ENCODE measurements at regions not wholly inside any gene's neighbourhood (a gene's known extent, or its start where the extent isn't known, plus 50 kb on each side); places are given as distances from the start of the nearest gene placed in this dataset.

DNA sequence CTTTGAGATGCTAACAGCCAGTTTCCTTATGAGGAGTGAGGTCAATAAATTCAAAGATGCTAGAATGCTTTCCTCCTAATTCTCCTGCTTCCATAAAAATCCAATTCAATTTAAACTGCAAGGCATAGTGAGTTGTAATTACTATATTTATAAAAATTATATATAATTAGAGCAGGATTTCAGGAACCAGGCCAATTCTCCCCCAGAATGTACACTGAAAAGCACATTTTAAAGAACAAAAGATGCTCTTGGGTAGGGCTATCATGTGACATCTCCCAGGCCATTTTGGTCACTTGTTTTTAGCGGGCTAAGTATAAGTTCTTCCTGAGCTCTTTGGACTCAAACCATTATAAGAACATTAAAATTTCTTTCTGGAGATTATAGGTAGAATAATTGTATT, 195.7 kb upstream of the KCNG1 start:
- DNase-seq (ENCODE audit: low read depth in 2 of 2) = no peak

- DNase-seq (ENCODE audit: low read depth in 2 of 2) = no peak
Measured at GRCh38 chr20:51217347-51218045, 194.6 kb upstream of the KCNG1 start.

GRCh38 chr20:51216850-51217249, 193.9 kb upstream of the KCNG1 start:
- no peak for DNase-seq (ENCODE audit: low read depth in 2 of 2)

DNA sequence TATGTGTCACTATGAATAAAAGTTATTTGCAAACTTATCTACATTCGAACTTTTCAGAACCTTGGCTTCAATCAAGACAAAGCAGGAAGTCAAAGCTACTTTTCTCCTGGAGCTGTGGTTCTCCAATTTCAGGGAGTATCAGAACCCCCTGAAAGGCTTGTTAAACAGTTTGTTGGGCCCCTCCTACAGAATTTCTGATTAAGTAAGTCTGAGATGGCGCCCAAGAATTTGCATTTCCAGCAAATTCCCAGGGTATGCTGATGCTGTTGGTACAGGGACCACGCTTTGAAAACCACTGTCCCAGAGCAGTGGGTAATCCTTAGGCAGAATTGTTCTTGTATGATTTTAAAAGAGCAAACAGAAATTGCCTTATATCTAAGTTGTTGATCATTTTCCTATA, 189.9 kb upstream of the KCNG1 start:
- no peak for DNase-seq (ENCODE audit: low read depth in 2 of 2)

DNA sequence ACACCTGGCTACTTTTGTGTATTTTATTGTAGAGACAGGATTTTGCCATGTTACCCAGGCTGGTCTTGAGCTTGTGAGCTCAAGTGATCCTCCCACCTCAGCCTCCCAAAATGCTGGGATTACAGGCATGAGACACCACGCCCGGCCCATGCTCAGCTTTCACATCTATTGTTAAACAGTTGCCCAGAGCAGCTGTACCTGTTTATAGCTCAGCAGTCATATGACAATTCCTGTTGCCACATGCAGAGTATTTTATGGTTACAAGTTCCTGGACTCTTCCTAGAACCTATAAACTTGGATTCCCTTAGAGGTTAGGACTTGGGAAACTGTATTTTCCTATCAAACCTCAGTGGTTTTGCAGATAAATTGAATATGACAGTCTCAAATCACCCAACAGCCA, 188.3 kb upstream of the KCNG1 start:
- no peak for DNase-seq (ENCODE audit: low read depth in 2 of 2)

DNA sequence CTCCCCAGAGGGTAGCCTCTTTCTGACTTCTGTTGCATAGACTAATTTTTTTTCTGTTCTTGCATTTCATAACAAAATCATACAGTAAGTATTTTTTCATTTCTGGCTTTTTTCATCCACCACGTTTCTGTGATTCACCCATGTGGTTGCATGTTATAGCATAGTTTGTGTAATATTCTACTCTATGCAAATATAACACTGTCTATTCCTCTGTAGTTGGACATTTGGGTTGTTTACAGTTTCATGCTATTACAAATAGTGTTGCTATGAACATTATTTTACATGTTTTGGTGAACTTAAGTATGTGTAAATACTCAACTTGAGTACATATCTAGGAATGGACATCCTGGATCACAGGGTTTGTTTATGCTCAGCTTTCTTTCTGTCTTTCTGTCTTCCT, 187.2 kb upstream of the KCNG1 start:
- no peak for DNase-seq (ENCODE audit: low read depth in 2 of 2)

DNA sequence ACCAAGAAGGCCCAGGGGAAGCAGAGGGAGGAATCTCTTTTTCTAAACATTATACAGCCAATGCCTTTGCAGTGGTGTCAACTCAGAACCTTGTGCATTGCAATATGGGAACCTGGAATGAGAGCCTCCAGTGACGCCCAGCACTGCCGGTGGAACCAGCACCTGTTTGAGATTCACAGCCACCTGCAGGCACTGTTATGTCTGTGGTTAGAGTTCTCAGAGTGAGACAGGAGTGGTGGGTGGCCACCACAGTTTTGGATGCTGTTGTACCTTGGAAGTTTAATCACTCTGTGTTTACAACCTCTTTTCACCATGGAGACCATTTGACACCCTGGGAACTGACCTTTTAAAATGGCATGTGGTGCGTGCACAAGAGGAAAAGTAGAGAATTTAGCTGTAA, 185.3 kb upstream of the KCNG1 start:
- no peak for DNase-seq (ENCODE audit: low read depth in 2 of 2)

DNA sequence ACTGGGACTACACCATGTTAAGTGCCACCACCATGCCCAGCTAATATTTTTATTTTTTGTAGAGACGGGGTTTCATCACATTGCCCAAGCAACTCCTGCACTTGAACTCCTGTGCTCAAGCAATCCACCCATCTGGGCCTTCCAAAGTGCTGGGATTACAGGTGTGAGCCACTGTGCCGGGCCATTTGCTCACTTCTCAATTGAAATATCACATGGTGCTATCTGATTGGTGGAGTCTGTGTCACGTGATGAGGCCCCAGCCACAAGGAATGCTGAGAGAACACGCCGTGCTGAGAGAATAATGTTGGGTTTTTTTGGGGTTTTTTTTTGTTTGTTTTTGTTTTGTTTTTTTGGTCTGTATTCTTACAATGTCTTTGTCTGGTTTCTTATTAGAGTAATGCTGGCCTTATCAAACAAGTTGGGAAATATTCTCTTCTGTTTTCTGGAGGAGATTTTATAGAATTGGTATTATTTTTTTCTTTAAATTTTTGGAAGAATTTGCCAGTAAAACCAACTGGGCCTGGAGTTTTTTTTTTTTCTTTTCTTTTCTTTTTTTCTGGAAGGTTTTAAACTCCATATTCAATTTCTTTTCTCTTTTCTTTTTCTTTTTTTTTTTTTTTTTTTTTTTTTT, 183.2 kb upstream of the KCNG1 start:
- no peak for DNase-seq (ENCODE audit: low read depth in 2 of 2)

- DNase-seq (ENCODE audit: low read depth in 2 of 2) = no peak
Measured at GRCh38 chr20:51204794-51205193, 181.9 kb upstream of the KCNG1 start.

DNA sequence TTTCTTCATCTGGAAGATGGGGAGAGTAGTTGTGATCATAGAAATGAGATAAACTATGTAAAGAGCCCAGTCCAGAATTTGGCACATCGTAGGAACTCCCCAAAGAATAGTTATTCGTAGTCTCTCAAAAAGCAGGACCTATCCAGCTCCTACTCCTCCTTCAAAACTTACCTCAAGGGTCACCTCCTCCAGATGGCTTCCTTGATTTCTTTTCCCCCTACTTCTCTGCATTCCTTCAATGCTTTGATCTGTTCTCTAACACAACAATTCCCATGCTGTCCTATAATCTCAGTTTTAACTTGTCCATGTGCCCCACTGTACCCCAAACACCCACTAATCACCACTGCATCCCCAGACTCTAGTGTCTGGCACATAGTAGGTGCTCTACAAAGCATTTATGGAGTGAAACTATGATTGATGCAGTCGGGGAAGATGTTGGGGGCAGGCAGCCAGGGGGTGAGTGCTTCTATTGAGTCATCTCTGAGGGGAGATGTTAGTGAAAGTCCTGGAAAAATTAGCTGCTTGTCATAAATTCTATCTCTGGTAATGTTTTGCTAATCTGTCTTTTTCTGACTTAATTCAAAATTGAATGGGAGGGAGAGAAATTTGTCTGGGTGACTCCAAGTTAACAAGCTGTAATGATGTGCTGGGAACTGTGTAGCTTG, 181.3 kb upstream of the KCNG1 start:
- DNase-seq (ENCODE audit: low read depth in 2 of 2) = no peak

- no peak for DNase-seq (ENCODE audit: low read depth in 2 of 2)
Measured at GRCh38 chr20:51202304-51202703, 179.4 kb upstream of the KCNG1 start.

- DNase-seq (ENCODE audit: low read depth in 2 of 2) = no peak
Measured at GRCh38 chr20:51199920-51200319, 177.0 kb upstream of the KCNG1 start.

DNA sequence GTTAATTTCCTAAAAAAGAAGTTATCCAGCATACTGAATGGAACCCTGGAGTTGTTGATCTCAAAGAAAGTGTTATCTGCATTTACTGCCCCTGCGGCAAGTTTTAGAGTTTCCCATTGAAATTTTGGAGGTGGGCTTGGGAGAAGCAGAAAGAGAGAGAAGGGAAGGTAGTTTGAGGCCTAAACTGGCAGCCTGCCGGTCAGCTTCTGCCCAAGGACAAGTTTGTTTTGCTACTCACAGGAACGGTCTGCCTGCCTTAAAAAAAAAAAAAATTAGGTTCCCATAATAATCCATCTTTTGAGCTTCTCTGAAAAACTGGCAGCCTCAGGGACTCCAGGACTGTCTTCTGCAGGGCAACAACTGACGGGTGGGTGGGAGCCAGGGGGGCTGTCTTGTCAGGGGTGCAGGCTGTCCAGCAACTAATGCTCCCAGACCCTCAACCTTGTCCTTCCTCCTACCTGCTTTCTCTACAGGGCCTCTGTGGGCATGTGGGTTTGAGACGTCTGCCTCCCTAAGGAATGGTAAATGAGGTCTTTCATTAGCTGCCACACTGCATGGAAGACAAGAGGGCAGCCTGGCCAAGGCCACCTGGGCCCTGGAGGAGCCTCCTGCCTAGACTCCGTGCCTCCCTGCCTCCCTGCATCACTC, 176.1 kb upstream of the KCNG1 start:
- DNase-seq (ENCODE audit: low read depth in 2 of 2) = no peak

- no peak for DNase-seq (ENCODE audit: low read depth in 2 of 2)
Measured at GRCh38 chr20:51198238-51198637, 175.3 kb upstream of the KCNG1 start.

DNA sequence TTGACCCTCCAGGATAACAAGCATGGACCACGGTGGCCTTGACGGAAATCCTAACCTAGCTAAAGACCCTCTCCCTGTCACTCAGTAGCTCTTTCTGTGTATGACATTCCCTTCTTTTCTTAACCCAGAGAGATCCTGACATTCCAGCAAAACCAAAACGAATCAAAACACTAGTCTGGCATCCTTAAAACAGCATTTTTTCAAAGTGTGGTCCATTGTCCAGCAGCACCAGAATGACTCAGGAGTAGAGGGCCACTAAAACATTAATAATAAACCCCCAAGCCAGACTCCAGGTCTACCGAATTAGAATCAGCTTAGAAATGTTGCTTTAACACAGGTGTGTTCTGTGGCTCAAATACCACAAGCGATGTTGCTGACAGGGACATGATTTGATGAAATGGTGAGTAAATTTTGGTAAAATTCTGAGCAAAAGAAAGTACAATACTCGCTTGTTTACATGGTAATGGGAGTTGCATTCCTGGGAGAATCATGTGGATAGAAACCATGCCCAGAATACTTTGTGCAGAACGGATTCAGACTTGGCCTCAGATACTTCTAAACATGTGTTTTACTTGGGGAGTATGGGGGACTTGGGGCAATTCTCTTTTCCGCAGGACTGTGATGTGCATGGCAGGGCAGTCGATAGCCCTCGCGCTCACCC, 174.2 kb upstream of the KCNG1 start:
- no peak for DNase-seq (ENCODE audit: low read depth in 2 of 2)

DNA sequence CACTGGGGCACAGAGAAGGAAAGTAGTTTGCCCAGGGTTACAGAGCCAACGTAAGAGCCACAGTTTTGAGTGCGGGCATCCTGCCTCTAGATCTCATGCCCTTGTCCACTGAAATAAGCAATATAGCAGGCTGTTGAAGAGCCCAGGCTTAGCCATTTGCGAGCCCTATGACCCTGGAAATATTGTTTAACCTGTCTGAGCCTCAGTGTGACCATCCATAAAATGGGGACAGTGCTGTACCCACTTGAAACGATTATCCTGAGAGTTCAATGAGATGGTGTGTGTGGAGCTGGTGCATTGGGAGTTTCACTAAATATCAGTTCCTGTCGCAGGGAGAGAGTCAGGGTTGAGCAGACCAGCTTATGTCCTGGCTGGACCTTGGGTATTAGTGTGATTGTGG, 173.1 kb upstream of the KCNG1 start:
- DNase-seq (ENCODE audit: low read depth in 2 of 2) = no peak

- DNase-seq (ENCODE audit: low read depth in 2 of 2) = no peak
Measured at GRCh38 chr20:51195419-51195901, 172.6 kb upstream of the KCNG1 start.

GRCh38 chr20:51193066-51193772, 170.3 kb upstream of the KCNG1 start:
- no peak for DNase-seq (ENCODE audit: low read depth in 2 of 2)

GRCh38 chr20:51190783-51191180, 167.9 kb upstream of the KCNG1 start:
- no peak for DNase-seq (ENCODE audit: low read depth in 2 of 2)

- no peak for DNase-seq (ENCODE audit: low read depth in 2 of 2)
Measured at GRCh38 chr20:51189814-51190782, 167.2 kb upstream of the KCNG1 start.

All from stimulated activated CD8-positive, alpha-beta memory T cell treated with anti-CD3 and anti-CD28 coated beads, Interleukin-2, amount 100 ng/mL, for 48 hours (primary cell).